ENCODE measurements at regions not wholly inside any gene's neighbourhood (a gene's known extent, or its start where the extent isn't known, plus 50 kb on each side); places are given as distances from the start of the nearest gene placed in this dataset.

- CTCF ChIA-PET: interaction anchor here (1.2 to 2.7 kb wide), 3 partner anchors 15 to 122 kb away, joined by 3 to 38 read pairs (median 3); no protein-coding TSS in a partner anchor
- POLR2A ChIA-PET: no interaction called here
Observed at GRCh38 chr15:89002281-89002761, 85.9 kb upstream of the ABHD2 start.

GRCh38 chr15:89002830-89003229 is 85.4 kb upstream of the ABHD2 start:
- ChIA-PET CTCF (interaction anchor here (0.9 to 2.7 kb wide), 5 partner anchors 14 to 122 kb away, joined by 3 to 38 read pairs (median 4); no protein-coding TSS in a partner anchor), RAD21 (ENCODE audit: low non-redundant PET in 1 of 2, low total read pairs in 2 of 2, uncharacterized antibody in 2 of 2, unreplicated experiment in 2 of 2) (no interaction called here), POLR2A (no interaction called here)
- Histone ChIP-seq H3K36me3 (ENCODE audit: control insufficient read depth in 1 of 2, insufficient read depth in 2 of 2, low read length in 2 of 2) (no peaks in the 10 kb centered on the region), H3K9me3 (ENCODE audit: control insufficient read depth in 1 of 2, insufficient read depth in 1 of 2, low read depth in 1 of 2, low read length in 2 of 2) (no peaks in the 10 kb centered on the region), H3K27ac (ENCODE audit: low read depth, low read length) (no peak overlapping the region), H3K4me1 (ENCODE audit: control insufficient read depth in 1 of 2, insufficient read depth in 2 of 2, low read length in 2 of 2) (no peaks in the 10 kb centered on the region), H2AFZ (ENCODE audit: low read depth, low read length, poor library complexity, severe bottlenecking) (no peak overlapping the region), H3K79me2 (ENCODE audit: insufficient read depth, low read length) (no peaks in the 10 kb centered on the region), H3K9me2 (ENCODE audit: insufficient read depth) (no peaks in the 10 kb centered on the region), H3K4me2 (ENCODE audit: low read length) (no peak overlapping the region), H3K9ac (ENCODE audit: low read length) (no peak overlapping the region), H4K20me1 (ENCODE audit: insufficient read depth) (no peaks in the 10 kb centered on the region), H3K27me3 (ENCODE audit: insufficient read depth, low read length) (no peaks in the 10 kb centered on the region), H3K4me3 (replicated peaks in 1 of 2; ENCODE audit: low read depth in 1 of 2, low read length in 2 of 2) (no peak overlapping the region)
- DNase-seq (ENCODE audit: low read depth, low spot score): no peak
- intact Hi-C loops (cut with micrococcal nuclease): no loop called here
- no peak for ATAC-seq
- BruUV-seq (replicated peaks): no TSS peak
- TF ChIP-seq SIN3A (IDR thresholded peaks at IDR 0.05; ENCODE audit: low read depth): no peak
- no peak for TF ChIP-seq CEBPB (IDR thresholded peaks at IDR 0.05; ENCODE audit: low read depth)
- no peak for TF ChIP-seq YY1 (IDR thresholded peaks at IDR 0.05; ENCODE audit: extremely low read depth, insufficient replicate concordance, low read depth, low read length)
- TF ChIP-seq POLR2A (IDR thresholded peaks at IDR 0.05; ENCODE audit: borderline replicate concordance, extremely low read depth, insufficient read depth, insufficient read length): no peak
- no peak for TF ChIP-seq MAX (IDR thresholded peaks at IDR 0.05)
- no peak for TF ChIP-seq JUND (IDR thresholded peaks at IDR 0.05)
- TF ChIP-seq SRF (IDR thresholded peaks at IDR 0.05; ENCODE audit: low read depth): no peak
- no peak for TF ChIP-seq CTCF (IDR thresholded peaks at IDR 0.05 in 2 of 3, conservative IDR thresholded peaks at IDR 0.05 in 1 of 3; ENCODE audit: borderline replicate concordance in 1 of 3, insufficient read depth in 1 of 3, low read depth in 2 of 3, low read length in 2 of 3)
- TF ChIP-seq ZBTB33 (IDR thresholded peaks at IDR 0.05; ENCODE audit: extremely low read depth, insufficient replicate concordance, low read length): no peak

More at GRCh38 chr15:89002281-89002761, 85.9 kb upstream of the ABHD2 start:
- Histone ChIP-seq H3K27ac (ENCODE audit: low read depth, low read length) (no peak overlapping the region), H3K4me1 (ENCODE audit: control insufficient read depth in 1 of 2, insufficient read depth in 2 of 2, low read length in 2 of 2) (no peaks in the 10 kb centered on the region), H3K9ac (ENCODE audit: low read length) (no peak overlapping the region), H3K9me3 (ENCODE audit: control insufficient read depth in 1 of 2, insufficient read depth in 1 of 2, low read depth in 1 of 2, low read length in 2 of 2) (no peaks in the 10 kb centered on the region), H3K4me3 (replicated peaks in 1 of 2; ENCODE audit: low read depth in 1 of 2, low read length in 2 of 2) (no peak overlapping the region), H3K4me2 (ENCODE audit: low read length) (no peak overlapping the region), H2AFZ (ENCODE audit: low read depth, low read length, poor library complexity, severe bottlenecking) (no peak overlapping the region), H3K9me2 (ENCODE audit: insufficient read depth) (no peaks in the 10 kb centered on the region), H3K36me3 (ENCODE audit: control insufficient read depth in 1 of 2, insufficient read depth in 2 of 2, low read length in 2 of 2) (no peaks in the 10 kb centered on the region), H4K20me1 (ENCODE audit: insufficient read depth) (no peaks in the 10 kb centered on the region), H3K79me2 (ENCODE audit: insufficient read depth, low read length) (no peaks in the 10 kb centered on the region), H3K27me3 (ENCODE audit: insufficient read depth, low read length) (no peaks in the 10 kb centered on the region)
- DNase-seq (ENCODE audit: low read depth, low spot score): no peak
- intact Hi-C loops (cut with micrococcal nuclease): no loop called here
- no peak for ATAC-seq
- BruUV-seq (replicated peaks): no TSS peak
- no peak for TF ChIP-seq ZFX (IDR thresholded peaks at IDR 0.05)
- no peak for TF ChIP-seq CEBPB (IDR thresholded peaks at IDR 0.05; ENCODE audit: low read depth)
- TF ChIP-seq POLR2AphosphoS5 (IDR thresholded peaks at IDR 0.05; ENCODE audit: low read depth, low read length): no peak
- TF ChIP-seq EGR1 (IDR thresholded peaks at IDR 0.05; ENCODE audit: low read depth): no peak
- TF ChIP-seq ZBTB33 (IDR thresholded peaks at IDR 0.05; ENCODE audit: extremely low read depth, insufficient replicate concordance, low read length): no peak
- RAD21 ChIA-PET (ENCODE audit: low non-redundant PET in 1 of 2, low total read pairs in 2 of 2, uncharacterized antibody in 2 of 2, unreplicated experiment in 2 of 2): no interaction called here
